Right lobe of liver (tissue), 4 donors: ENCODE measurements at regions not wholly inside any gene's neighbourhood (a gene's known extent, or its start where the extent isn't known, plus 50 kb on each side); places are given as distances from the start of the nearest gene placed in this dataset.

Experiments
- CTCF ChIP-seq, 4 donors: fragments of 200-600 bp in 3 of 4; fragments of 450-650 bp in 1 of 4; IDR thresholded peaks; one replicate each; pipeline versions ENCODE4 v1.5.1 to v1.8.0; 2016 to 2022; ENCODE audit warnings: antibody characterized with exemption in 4 of 4, mild to moderate bottlenecking in 2 of 4
- POLR2A ChIP-seq: fragments of 450-650 bp; IDR thresholded peaks from one replicate; pipeline ENCODE4 v1.6.1; 2017; ENCODE audit warnings: antibody characterized with exemption, mild to moderate bottlenecking
- donor health status: DM: no; HTN: no; CAD: no.
- donor health status: DM: no; HTN: no; CAD: no.
- donor health status: DM: no; HTN: yes; CAD: no.

GRCh38 chr21:16767201-16767600 lies 745.6 kb upstream of the CXADR start:
- TF ChIP-seq CTCF (IDR thresholded peaks at IDR 0.05) (no peak), POLR2A (no peak)
